ENCODE measurements at regions not wholly inside any gene's neighbourhood (a gene's known extent, or its start where the extent isn't known, plus 50 kb on each side); places are given as distances from the start of the nearest gene placed in this dataset.

GRCh38 chr10:57694956-57695608 lies 572.6 kb downstream of the IPMK start:
- TF ChIP-seq CTCF (conservative IDR thresholded peaks at IDR 0.05 in 1 of 2, IDR thresholded peaks at IDR 0.05 in 1 of 2; ENCODE audit: extremely low read depth in 1 of 2, insufficient read depth in 1 of 2, low read depth in 1 of 2, low read length in 2 of 2): no peak
- no peak for TF ChIP-seq EZH2 (IDR thresholded peaks at IDR 0.05; ENCODE audit: borderline replicate concordance, low read length)
